GM12878 (cell line): ENCODE measurements at regions not wholly inside any gene's neighbourhood (a gene's known extent, or its start where the extent isn't known, plus 50 kb on each side); places are given as distances from the start of the nearest gene placed in this dataset.

Source experiments
- ATAC-seq: fragments of 200-7000 bp; cut with Tn5 transposase; 3 replicates; pipeline ENCODE4 v1.9.1; 2020; ENCODE audit warnings: mild to moderate bottlenecking, moderate library complexity
- BruUV-seq: library from RNA; stranded (reverse); fragments of 400-500 nt; replicated peaks from 2 replicates; lab custom pipeline; 2021; lab: Mats Ljungman, UMichigan
- CTCF ChIA-PET: fragments of 300-600 bp; sonication (Branson Sonifier 250); formaldehyde crosslinking; extraction: SDS; loops from one replicate; lab custom pipeline; 2021; ENCODE audit warnings: inconsistent platforms; lab: Yijun Ruan, JAX
- POLR2A ChIA-PET: fragments of 350-600 bp; formaldehyde crosslinking; extraction: SDS; loops from one replicate; lab custom pipeline; 2021; ENCODE audit warnings: inconsistent platforms; lab: Charles Lee
- RAD21 ChIA-PET: fragments of 300-600 bp; sonication (Branson Sonifier 250); formaldehyde crosslinking; loops from one replicate; lab custom pipeline; 2023; ENCODE audit warnings: antibody characterized with exemption; ENCODE audit not compliant: unreplicated experiment; lab: Charles Lee
- SMC1A ChIA-PET: fragments of 300-600 bp; sonication (Branson Sonifier 250); formaldehyde crosslinking; loops from one replicate; lab custom pipeline; 2023; ENCODE audit not compliant: unreplicated experiment, uncharacterized antibody; lab: Charles Lee
- DNase-seq: peaks from one replicate; pipeline ENCODE4 v3.0.0-alpha.2; 2011; ENCODE audit warnings: low read depth, low spot score
- FAIRE-seq: peaks from 3 replicates; lab custom pipeline; 2011; peaks lifted over from hg19 to GRCh38; lab: Jason Lieb, UNC
- H2AFZ ChIP-seq: 2 replicates; pipeline ENCODE4 v1.6.0; 2011; ENCODE audit warnings: low read depth, low read length, control low read depth; ENCODE audit not compliant: control insufficient read depth
- H3K27ac ChIP-seq: 2 replicates; pipeline ENCODE4 v1.5.1; 2011; ENCODE audit warnings: control low read depth; ENCODE audit not compliant: control insufficient read depth, insufficient read depth
- H3K27me3 ChIP-seq, 2 experiments: replicated peaks in 1 of 2; 2 replicates each; pipeline versions ENCODE4 v1.6.0 to v1.6.1; 2011; ENCODE audit warnings: low read length in 1 of 2; ENCODE audit not compliant: control insufficient read depth in 2 of 2, insufficient read depth in 2 of 2
- H3K36me3 ChIP-seq, 2 experiments: 2 replicates each; pipeline ENCODE4 v1.5.1; 2011; ENCODE audit warnings: low read length in 1 of 2; ENCODE audit not compliant: control insufficient read depth in 2 of 2, insufficient read depth in 2 of 2
- H3K4me1 ChIP-seq: 2 replicates; pipeline ENCODE4 v1.6.1; 2011; ENCODE audit warnings: mild to moderate bottlenecking, low read length, moderate library complexity, mixed read lengths; ENCODE audit not compliant: control insufficient read depth, insufficient read depth
- H3K4me2 ChIP-seq: 2 replicates; pipeline ENCODE4 v1.6.0; 2011; ENCODE audit warnings: control low read depth; ENCODE audit not compliant: control insufficient read depth, insufficient read depth
- H3K4me3 ChIP-seq: fragments of 200-600 bp; sonication (generic); 2 replicates; pipeline ENCODE4 v1.5.1; 2016
- H3K79me2 ChIP-seq: 2 replicates; pipeline ENCODE4 v1.6.0; 2011; ENCODE audit warnings: low read length; ENCODE audit not compliant: control insufficient read depth, insufficient read depth
- H3K9ac ChIP-seq: 2 replicates; pipeline ENCODE4 v1.8.0; 2011; ENCODE audit warnings: low read length, control low read depth, mixed read lengths; ENCODE audit not compliant: control insufficient read depth, insufficient read depth
- H3K9me3 ChIP-seq: replicated peaks from 3 replicates; pipeline ENCODE4 v1.5.1; 2011; ENCODE audit warnings: mild to moderate bottlenecking, low read length; ENCODE audit not compliant: control insufficient read depth, insufficient read depth
- H4K20me1 ChIP-seq: 2 replicates; pipeline ENCODE4 v1.6.0; 2011; ENCODE audit not compliant: control insufficient read depth, insufficient read depth
- BCL3 ChIP-seq: IDR thresholded peaks from 2 replicates; pipeline ENCODE4 v1.6.1; 2011; ENCODE audit warnings: borderline replicate concordance, low read depth, mild to moderate bottlenecking, moderate library complexity, low read length; ENCODE audit not compliant: insufficient read depth, poor library complexity, severe bottlenecking
- CHD4 ChIP-seq: fragments of 200-600 bp; sonication (generic); IDR thresholded peaks from 2 replicates; pipeline ENCODE4 v1.6.1; 2016; ENCODE audit warnings: mild to moderate bottlenecking
- FOXK2 ChIP-seq: fragments of 450-650 bp; IDR thresholded peaks from 2 replicates; pipeline ENCODE4 v1.6.1; 2017; ENCODE audit warnings: mild to moderate bottlenecking, moderate library complexity
- HDGF ChIP-seq: fragments of 450-650 bp; IDR thresholded peaks from 2 replicates; pipeline ENCODE4 v1.6.1; 2016; ENCODE audit warnings: antibody characterized with exemption
- HSF1 ChIP-seq: fragments of 150-350 bp; IDR thresholded peaks from 2 replicates; pipeline ENCODE4 v1.6.1; 2014; ENCODE audit warnings: mild to moderate bottlenecking, low read depth, low read length
- MTA3 ChIP-seq: IDR thresholded peaks from 2 replicates; pipeline ENCODE4 v1.6.1; 2012; ENCODE audit warnings: low read length, inconsistent platforms, borderline replicate concordance
- MYB ChIP-seq: fragments of 150-350 bp; IDR thresholded peaks from 2 replicates; pipeline ENCODE4 v1.6.1; 2014; ENCODE audit warnings: mild to moderate bottlenecking, low read depth, low read length, borderline replicate concordance
- NR2F1 ChIP-seq: fragments of 450-650 bp; conservative IDR thresholded peaks from 2 replicates; pipeline ENCODE4 v1.6.1; 2017; ENCODE audit warnings: mild to moderate bottlenecking
- NRF1 ChIP-seq: conservative IDR thresholded peaks from 2 replicates; pipeline ENCODE4 v1.6.1; 2011; ENCODE audit warnings: mild to moderate bottlenecking, low read depth, low read length, improper control_type of control experiment
- POLR2AphosphoS5 ChIP-seq: IDR thresholded peaks from 2 replicates; pipeline ENCODE4 v1.6.1; 2011; ENCODE audit warnings: mild to moderate bottlenecking, low read length, inconsistent platforms
- RBBP5 ChIP-seq: fragments of 200-600 bp; sonication (generic); conservative IDR thresholded peaks from 2 replicates; pipeline ENCODE4 v1.6.1; 2016
- TBL1XR1 ChIP-seq: IDR thresholded peaks from 2 replicates; pipeline ENCODE4 v1.6.1; 2012; ENCODE audit warnings: low read depth, low read length, improper control_type of control experiment
- TCF3 ChIP-seq: IDR thresholded peaks from 2 replicates; pipeline ENCODE4 v1.6.1; 2012; ENCODE audit warnings: low read depth, mild to moderate bottlenecking, low read length, borderline replicate concordance; ENCODE audit not compliant: insufficient read depth
- ZNF384 ChIP-seq: IDR thresholded peaks from 2 replicates; pipeline ENCODE4 v1.6.1; 2012; ENCODE audit warnings: low read depth, mild to moderate bottlenecking, low read length, improper control_type of control experiment, borderline replicate concordance
- ZZZ3 ChIP-seq: IDR thresholded peaks from 2 replicates; pipeline ENCODE4 v1.6.1; 2011; ENCODE audit warnings: low read depth; ENCODE audit not compliant: control insufficient read depth, insufficient read length
- WGBS: methylation state at CpG from one replicate; pipeline ENCODE4 v1.1.6; 2016; ENCODE audit warnings: low lambda C conversion rate; ENCODE audit not compliant: insufficient replicate concordance, insufficient coverage; ENCODE audit errors: missing lambda C conversion rate; 5-methylcytosine and 5-hydroxymethylcytosine counted together
- in situ Hi-C: fragments of 300-500 bp; cut with MboI; formaldehyde crosslinking; loops from 9 replicates; pipeline ENCODE4 v1.14.3; 2018; ENCODE audit warnings: mixed read lengths
- intact Hi-C: fragments of 100-400 bp; cut with micrococcal nuclease; formaldehyde crosslinking; loops from one replicate; pipeline ENCODE4 v1.14.2; 2022; ENCODE audit not compliant: unreplicated experiment

GRCh38 chr10:113386005-113386404, 166.8 kb upstream of the HABP2 start:
- Histone ChIP-seq H2AFZ (no peak overlapping the region), H3K9me3 (no peaks in the 10 kb centered on the region), H3K27me3 (peaks cover 0 to 4% of the 10 kb centered on the region in 2 experiments; a peak in 2 of 4 replicates), H3K27ac (no peak overlapping the region), H3K79me2 (no peaks in the 10 kb centered on the region), H3K4me3 (no peak overlapping the region), H3K4me1 (no peaks in the 10 kb centered on the region), H3K4me2 (no peak overlapping the region), H3K9ac (no peak overlapping the region), H3K36me3 (no peaks in the 10 kb centered on the region), H4K20me1 (no peaks in the 10 kb centered on the region)
- intact Hi-C loops (loop anchor here (5.0 kb wide), 1 partner anchor 909 kb away; no protein-coding TSS in a partner anchor), in situ Hi-C loops (loop anchor here (10.0 kb wide), 2 partner anchors 661 to 911 kb away; no protein-coding TSS in a partner anchor)
- ChIA-PET RAD21 (interaction anchor here (0.6 kb wide), 1 partner anchor 171 kb away, joined by 3 read pairs; no protein-coding TSS in a partner anchor), CTCF (interaction anchor here (1.0 to 2.0 kb wide), 6 partner anchors 9 to 951 kb away, joined by 3 to 14 read pairs (median 5); no protein-coding TSS in a partner anchor), POLR2A (no interaction called here), SMC1A (no interaction called here)
- no peak for TF ChIP-seq POLR2AphosphoS5
- TF ChIP-seq NRF1, result no peak
- no peak for TF ChIP-seq NR2F1
- no peak for TF ChIP-seq MTA3
- no peak for TF ChIP-seq ZNF384
- no peak for TF ChIP-seq MYB
- no peak for DNase-seq
- ATAC-seq, result no peak
- 4% methylated on average over 3 of the region's 3 CpGs for WGBS
- no TSS peak for BruUV-seq
- FAIRE-seq, result no peak

GRCh38 chr10:113389969-113390368, 162.9 kb upstream of the HABP2 start:
- Histone ChIP-seq H3K4me1 (no peaks in the 10 kb centered on the region), H4K20me1 (no peaks in the 10 kb centered on the region), H3K4me2 (no peak overlapping the region), H3K79me2 (no peaks in the 10 kb centered on the region)
- no TSS peak for BruUV-seq
- intact Hi-C loops, result loop anchor here (5.0 kb wide), 1 partner anchor 913 kb away; no protein-coding TSS in a partner anchor
- POLR2A ChIA-PET, result no interaction called here
- SMC1A ChIA-PET, result no interaction called here
- no peak for FAIRE-seq
- DNase-seq, result no peak
- TF ChIP-seq CHD4 (no peak), TBL1XR1 (no peak), ZZZ3 (no peak), FOXK2 (no peak), BCL3 (no peak), RBBP5 (no peak), TCF3 (no peak), HDGF (no peak), HSF1 (no peak)
- TF ChIP-seq, all 136 proteins: peak for 0
- in situ Hi-C loops, result loop anchor here (10.0 kb wide), 2 partner anchors 665 to 915 kb away; no protein-coding TSS in a partner anchor
- ChIA-PET RAD21 (no interaction called here), CTCF (no interaction called here)
- no peak overlapping the region for H2AFZ ChIP-seq
- no peak overlapping the region for H3K9ac ChIP-seq
- no peaks in the 10 kb centered on the region for H3K36me3 ChIP-seq
- no peak overlapping the region for H3K27ac ChIP-seq
- H3K9me3 ChIP-seq, result no peaks in the 10 kb centered on the region
- no peak overlapping the region for H3K4me3 ChIP-seq
- WGBS, result 2% methylated on average over 5 of the region's 5 CpGs
- no peaks in the 10 kb centered on the region; a peak in 1 of 4 replicates for H3K27me3 ChIP-seq
- no peak for ATAC-seq
